HepG2 (cell line): ENCODE measurements at regions not wholly inside any gene's neighbourhood (a gene's known extent, or its start where the extent isn't known, plus 50 kb on each side); places are given as distances from the start of the nearest gene placed in this dataset.

Experiments used
- ATAC-seq: fragments of 200-7000 bp; cut with Tn5 transposase; 3 replicates; pipeline ENCODE4 v1.9.1; 2020; ENCODE audit warnings: mild to moderate bottlenecking, moderate library complexity
- BruUV-seq: library from RNA; stranded (reverse); fragments of 400-500 nt; replicated peaks from 2 replicates; lab custom pipeline; 2021; lab: Mats Ljungman, UMichigan
- CTCF ChIA-PET: fragments of 300-600 bp; formaldehyde crosslinking; extraction: SDS; loops from one replicate; lab custom pipeline; 2021; ENCODE audit warnings: low total read pairs, inconsistent platforms, low intra/inter-chr PET ratio; lab: Yijun Ruan, JAX
- POLR2A ChIA-PET: fragments of 350-600 bp; sonication (Branson Sonifier 250); formaldehyde crosslinking; loops from one replicate; lab custom pipeline; 2020; ENCODE audit warnings: antibody characterized with exemption, inconsistent platforms; lab: Yijun Ruan, JAX
- DNase-seq: peaks from one replicate; pipeline ENCODE4 v3.0.0-alpha.2; 2015; ENCODE audit warnings: low spot score
- FAIRE-seq: peaks from 3 replicates; lab custom pipeline; 2011; peaks lifted over from hg19 to GRCh38; lab: Jason Lieb, UNC
- H2AFZ ChIP-seq: one replicate; pipeline ENCODE4 v1.6.1; 2011; ENCODE audit warnings: low read length, inconsistent platforms
- H3K27ac ChIP-seq: fragments of 300-600 bp; 3 replicates; pipeline ENCODE4 v1.8.0; 2011; ENCODE audit warnings: mixed run types, mild to moderate bottlenecking, mixed read lengths, low read length, inconsistent platforms; ENCODE audit not compliant: insufficient read depth; ENCODE audit errors: extremely low read length
- H3K27me3 ChIP-seq, 2 experiments: fragments of 200-600 bp in 1 of 2; 2 replicates in 1 of 2; 3 replicates in 1 of 2; pipeline versions ENCODE4 v1.6.0 to v1.8.0; 2011; ENCODE audit warnings: low read length in 2 of 2, mild to moderate bottlenecking in 2 of 2, moderate library complexity in 2 of 2, inconsistent platforms in 1 of 2; ENCODE audit not compliant: insufficient read depth in 2 of 2, control insufficient read depth in 1 of 2
- H3K36me3 ChIP-seq, 2 experiments: fragments of 200-600 bp in 1 of 2; replicated peaks in 1 of 2; 2 replicates in 1 of 2; 3 replicates in 1 of 2; pipeline versions ENCODE4 v1.5.1 to v1.8.0; 2011; ENCODE audit warnings: low read length in 2 of 2, inconsistent platforms in 1 of 2; ENCODE audit not compliant: insufficient read depth in 2 of 2, control insufficient read depth in 1 of 2
- H3K4me1 ChIP-seq: 2 replicates; pipeline ENCODE4 v1.5.1; 2012; ENCODE audit warnings: low read length, inconsistent platforms; ENCODE audit not compliant: insufficient read depth
- H3K4me2 ChIP-seq: 2 replicates; pipeline ENCODE4 v1.6.0; 2011; ENCODE audit warnings: low read depth, low read length, inconsistent platforms
- H3K4me3 ChIP-seq, 3 experiments: fragments of 200-600 bp in 1 of 3; sonication (generic), shearing (Covaris generic) in 1 of 3; replicated peaks in 1 of 3; 2 replicates each; pipeline ENCODE4 v1.5.1; 2011 to 2016; ENCODE audit warnings: low read length in 3 of 3, inconsistent platforms in 2 of 3, low read depth in 2 of 3, mild to moderate bottlenecking in 2 of 3, control low read depth in 1 of 3, mixed read lengths in 1 of 3; ENCODE audit not compliant: insufficient read depth in 1 of 3
- H3K79me2 ChIP-seq: one replicate; pipeline ENCODE4 v1.6.1; 2011; ENCODE audit warnings: low read length, inconsistent platforms; ENCODE audit not compliant: insufficient read depth
- H3K9ac ChIP-seq: 2 replicates; pipeline ENCODE4 v1.6.0; 2011; ENCODE audit warnings: mild to moderate bottlenecking, low read depth, low read length, inconsistent platforms; ENCODE audit not compliant: insufficient read depth
- H3K9me3 ChIP-seq: 2 replicates; pipeline ENCODE4 v1.5.1; 2012; ENCODE audit warnings: mild to moderate bottlenecking, low read length
- H4K20me1 ChIP-seq: 2 replicates; pipeline ENCODE4 v1.6.0; 2011; ENCODE audit warnings: inconsistent platforms, mild to moderate bottlenecking, low read length, moderate library complexity; ENCODE audit not compliant: insufficient read depth
- FLYWCH1 ChIP-seq: sonication (generic); formaldehyde crosslinking; IDR thresholded peaks from 2 replicates; pipeline ENCODE4 v1.8.1; 2023; ENCODE audit warnings: mild to moderate bottlenecking, missing genetic modification reagents
- GZF1 ChIP-seq: sonication (generic); formaldehyde crosslinking; IDR thresholded peaks from 2 replicates; pipeline ENCODE4 v1.5.1; 2020; ENCODE audit warnings: mild to moderate bottlenecking, missing genetic modification reagents
- HNRNPL ChIP-seq: fragments of 200-400 bp; formaldehyde crosslinking; IDR thresholded peaks from 2 replicates; pipeline ENCODE4 v1.6.1; 2017; ENCODE audit warnings: mild to moderate bottlenecking, low read depth, low read length
- KLF16 ChIP-seq, 2 experiments: sonication (generic) in 1 of 2; formaldehyde crosslinking in 1 of 2; IDR thresholded peaks; 2 replicates each; pipeline versions ENCODE4 v1.6.1 to v1.8.0; 2016 to 2023; ENCODE audit warnings: missing genetic modification reagents in 2 of 2, missing compliant biosample characterization in 1 of 2
- NCOA5 ChIP-seq: sonication (generic); formaldehyde crosslinking; IDR thresholded peaks from 2 replicates; pipeline ENCODE4 v1.4.0; 2020; ENCODE audit warnings: missing genetic modification reagents
- RFX1 ChIP-seq: fragments of 450-650 bp; IDR thresholded peaks from 2 replicates; pipeline ENCODE4 v1.6.1; 2017
- SAP130 ChIP-seq: IDR thresholded peaks from 2 replicates; pipeline ENCODE4 v1.6.1; 2016; ENCODE audit warnings: low read depth
- SRSF4 ChIP-seq: fragments of 200-400 bp; formaldehyde crosslinking; IDR thresholded peaks from one replicate; pipeline ENCODE4 v1.6.1; 2018; ENCODE audit warnings: mild to moderate bottlenecking, low read depth, low read length, moderate library complexity; ENCODE audit not compliant: poor library complexity, severe bottlenecking
- TGIF2 ChIP-seq: IDR thresholded peaks from 2 replicates; pipeline ENCODE4 v1.6.1; 2016; ENCODE audit warnings: control low read depth, missing compliant biosample characterization
- WGBS: methylation state at CpG from one replicate; pipeline ENCODE4 v1.1.6; 2017; ENCODE audit warnings: low lambda C conversion rate; 5-methylcytosine and 5-hydroxymethylcytosine counted together
- in situ Hi-C: cut with HindIII; loops from 2 replicates; pipeline ENCODE4 v1.10.0; 2017; ENCODE audit warnings: low pct_unique_long_range_greater_than_20kb; ENCODE audit not compliant: extremely low pct_ligation_motif_present
- intact Hi-C: fragments of 100-400 bp; cut with micrococcal nuclease; formaldehyde crosslinking; loops from one replicate; pipeline ENCODE4 v1.10.0; 2022; ENCODE audit not compliant: unreplicated experiment
- TF ChIP-seq, protein P1 (sequence below): sonication (generic); formaldehyde crosslinking; IDR thresholded peaks from 2 replicates; pipeline ENCODE4 v1.9.0; 2021; ENCODE audit warnings: missing genetic modification reagents, borderline replicate concordance
- TF ChIP-seq, protein P2 (sequence below): sonication (generic); formaldehyde crosslinking; IDR thresholded peaks from 2 replicates; pipeline ENCODE4 v1.8.0; 2022; ENCODE audit warnings: mild to moderate bottlenecking, missing genetic modification reagents; ENCODE audit not compliant: insufficient replicate concordance
- TF ChIP-seq, protein P3 (sequence below): sonication (generic); formaldehyde crosslinking; IDR thresholded peaks from 2 replicates; pipeline ENCODE4 v1.8.0; 2023; ENCODE audit warnings: mild to moderate bottlenecking, missing genetic modification reagents
- TF ChIP-seq, protein P4 (sequence below): sonication (generic); formaldehyde crosslinking; IDR thresholded peaks from 2 replicates; pipeline ENCODE4 v1.5.1; 2020; ENCODE audit warnings: mild to moderate bottlenecking, missing genetic modification reagents, moderate library complexity

DNA sequence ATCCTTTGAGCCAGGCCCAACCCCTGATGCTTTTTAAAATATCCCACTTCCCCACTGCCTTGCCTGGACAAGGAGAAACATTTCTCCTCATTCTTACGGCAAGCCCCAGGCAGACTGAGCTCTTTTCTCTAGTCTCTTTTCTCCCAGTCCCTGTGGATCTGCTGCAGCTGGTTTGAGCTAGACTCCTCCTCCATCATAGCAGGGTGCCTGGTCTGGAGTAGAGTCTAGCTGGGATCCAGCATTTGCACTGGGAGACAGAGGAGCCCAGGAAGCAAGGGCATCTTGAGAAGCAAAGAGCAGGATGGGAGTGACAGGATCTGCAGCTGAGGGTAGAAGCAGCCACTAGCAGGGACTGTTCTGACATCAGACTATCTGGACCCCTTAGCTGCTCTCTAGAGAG, 562.3 kb upstream of the COBL start:
- FAIRE-seq (no peak), DNase-seq (no peak), ATAC-seq (no peak)
- no peak overlapping the region for H3K27ac ChIP-seq
- POLR2A ChIA-PET, result no interaction called here
- H2AFZ ChIP-seq, result no peak overlapping the region
- CTCF ChIA-PET, result no interaction called here
- no peaks in the 10 kb centered on the region for H3K4me1 ChIP-seq
- no peak overlapping the region for H3K9ac ChIP-seq
- intact Hi-C loops, result no loop called here
- in situ Hi-C loops, result no loop called here
- H3K27me3 ChIP-seq, result no peaks in the 10 kb centered on the region
- H3K36me3 ChIP-seq, result no peaks in the 10 kb centered on the region
- no TSS peak for BruUV-seq
- H3K4me3 ChIP-seq, result no peak overlapping the region
- no peaks in the 10 kb centered on the region for H3K79me2 ChIP-seq
- WGBS, result 42% methylated on average over 1 of the region's 1 CpG
- no peak overlapping the region for H3K4me2 ChIP-seq
- no peaks in the 10 kb centered on the region for H4K20me1 ChIP-seq
- no peaks in the 10 kb centered on the region for H3K9me3 ChIP-seq
- TF ChIP-seq TGIF2 (CRISPR knock-in tag) (no peak), KLF16 (CRISPR knock-in tag; IDR thresholded peaks at IDR 0.05) (no peak), GZF1 (no peak), HNRNPL (no peak), SAP130 (CRISPR knock-in tag) (no peak), RFX1 (no peak), NCOA5 (no peak), FLYWCH1 (CRISPR knock-in tag) (no peak), SRSF4 (no peak)
- TF ChIP-seq, protein P1, sequence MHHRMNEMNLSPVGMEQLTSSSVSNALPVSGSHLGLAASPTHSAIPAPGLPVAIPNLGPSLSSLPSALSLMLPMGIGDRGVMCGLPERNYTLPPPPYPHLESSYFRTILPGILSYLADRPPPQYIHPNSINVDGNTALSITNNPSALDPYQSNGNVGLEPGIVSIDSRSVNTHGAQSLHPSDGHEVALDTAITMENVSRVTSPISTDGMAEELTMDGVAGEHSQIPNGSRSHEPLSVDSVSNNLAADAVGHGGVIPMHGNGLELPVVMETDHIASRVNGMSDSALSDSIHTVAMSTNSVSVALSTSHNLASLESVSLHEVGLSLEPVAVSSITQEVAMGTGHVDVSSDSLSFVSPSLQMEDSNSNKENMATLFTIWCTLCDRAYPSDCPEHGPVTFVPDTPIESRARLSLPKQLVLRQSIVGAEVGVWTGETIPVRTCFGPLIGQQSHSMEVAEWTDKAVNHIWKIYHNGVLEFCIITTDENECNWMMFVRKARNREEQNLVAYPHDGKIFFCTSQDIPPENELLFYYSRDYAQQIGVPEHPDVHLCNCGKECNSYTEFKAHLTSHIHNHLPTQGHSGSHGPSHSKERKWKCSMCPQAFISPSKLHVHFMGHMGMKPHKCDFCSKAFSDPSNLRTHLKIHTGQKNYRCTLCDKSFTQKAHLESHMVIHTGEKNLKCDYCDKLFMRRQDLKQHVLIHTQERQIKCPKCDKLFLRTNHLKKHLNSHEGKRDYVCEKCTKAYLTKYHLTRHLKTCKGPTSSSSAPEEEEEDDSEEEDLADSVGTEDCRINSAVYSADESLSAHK (CRISPR knock-in tag), result no peak
- TF ChIP-seq, protein P2, sequence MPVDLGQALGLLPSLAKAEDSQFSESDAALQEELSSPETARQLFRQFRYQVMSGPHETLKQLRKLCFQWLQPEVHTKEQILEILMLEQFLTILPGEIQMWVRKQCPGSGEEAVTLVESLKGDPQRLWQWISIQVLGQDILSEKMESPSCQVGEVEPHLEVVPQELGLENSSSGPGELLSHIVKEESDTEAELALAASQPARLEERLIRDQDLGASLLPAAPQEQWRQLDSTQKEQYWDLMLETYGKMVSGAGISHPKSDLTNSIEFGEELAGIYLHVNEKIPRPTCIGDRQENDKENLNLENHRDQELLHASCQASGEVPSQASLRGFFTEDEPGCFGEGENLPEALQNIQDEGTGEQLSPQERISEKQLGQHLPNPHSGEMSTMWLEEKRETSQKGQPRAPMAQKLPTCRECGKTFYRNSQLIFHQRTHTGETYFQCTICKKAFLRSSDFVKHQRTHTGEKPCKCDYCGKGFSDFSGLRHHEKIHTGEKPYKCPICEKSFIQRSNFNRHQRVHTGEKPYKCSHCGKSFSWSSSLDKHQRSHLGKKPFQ (CRISPR knock-in tag), result no peak
- TF ChIP-seq, protein P3, sequence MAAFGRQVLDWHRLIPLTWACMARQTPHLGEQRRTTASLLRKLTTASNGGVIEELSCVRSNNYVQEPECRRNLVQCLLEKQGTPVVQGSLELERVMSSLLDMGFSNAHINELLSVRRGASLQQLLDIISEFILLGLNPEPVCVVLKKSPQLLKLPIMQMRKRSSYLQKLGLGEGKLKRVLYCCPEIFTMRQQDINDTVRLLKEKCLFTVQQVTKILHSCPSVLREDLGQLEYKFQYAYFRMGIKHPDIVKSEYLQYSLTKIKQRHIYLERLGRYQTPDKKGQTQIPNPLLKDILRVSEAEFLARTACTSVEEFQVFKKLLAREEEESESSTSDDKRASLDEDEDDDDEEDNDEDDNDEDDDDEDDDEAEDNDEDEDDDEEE (CRISPR knock-in tag), result no peak
- TF ChIP-seq, protein P4, sequence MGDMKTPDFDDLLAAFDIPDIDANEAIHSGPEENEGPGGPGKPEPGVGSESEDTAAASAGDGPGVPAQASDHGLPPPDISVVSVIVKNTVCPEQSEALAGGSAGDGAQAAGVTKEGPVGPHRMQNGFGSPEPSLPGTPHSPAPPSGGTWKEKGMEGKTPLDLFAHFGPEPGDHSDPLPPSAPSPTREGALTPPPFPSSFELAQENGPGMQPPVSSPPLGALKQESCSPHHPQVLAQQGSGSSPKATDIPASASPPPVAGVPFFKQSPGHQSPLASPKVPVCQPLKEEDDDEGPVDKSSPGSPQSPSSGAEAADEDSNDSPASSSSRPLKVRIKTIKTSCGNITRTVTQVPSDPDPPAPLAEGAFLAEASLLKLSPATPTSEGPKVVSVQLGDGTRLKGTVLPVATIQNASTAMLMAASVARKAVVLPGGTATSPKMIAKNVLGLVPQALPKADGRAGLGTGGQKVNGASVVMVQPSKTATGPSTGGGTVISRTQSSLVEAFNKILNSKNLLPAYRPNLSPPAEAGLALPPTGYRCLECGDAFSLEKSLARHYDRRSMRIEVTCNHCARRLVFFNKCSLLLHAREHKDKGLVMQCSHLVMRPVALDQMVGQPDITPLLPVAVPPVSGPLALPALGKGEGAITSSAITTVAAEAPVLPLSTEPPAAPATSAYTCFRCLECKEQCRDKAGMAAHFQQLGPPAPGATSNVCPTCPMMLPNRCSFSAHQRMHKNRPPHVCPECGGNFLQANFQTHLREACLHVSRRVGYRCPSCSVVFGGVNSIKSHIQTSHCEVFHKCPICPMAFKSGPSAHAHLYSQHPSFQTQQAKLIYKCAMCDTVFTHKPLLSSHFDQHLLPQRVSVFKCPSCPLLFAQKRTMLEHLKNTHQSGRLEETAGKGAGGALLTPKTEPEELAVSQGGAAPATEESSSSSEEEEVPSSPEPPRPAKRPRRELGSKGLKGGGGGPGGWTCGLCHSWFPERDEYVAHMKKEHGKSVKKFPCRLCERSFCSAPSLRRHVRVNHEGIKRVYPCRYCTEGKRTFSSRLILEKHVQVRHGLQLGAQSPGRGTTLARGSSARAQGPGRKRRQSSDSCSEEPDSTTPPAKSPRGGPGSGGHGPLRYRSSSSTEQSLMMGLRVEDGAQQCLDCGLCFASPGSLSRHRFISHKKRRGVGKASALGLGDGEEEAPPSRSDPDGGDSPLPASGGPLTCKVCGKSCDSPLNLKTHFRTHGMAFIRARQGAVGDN (CRISPR knock-in tag), result no peak
